ENCODE measurements at regions not wholly inside any gene's neighbourhood (a gene's known extent, or its start where the extent isn't known, plus 50 kb on each side); places are given as distances from the start of the nearest gene placed in this dataset.

GRCh38 chr1:192261476-192261875, 55.3 kb upstream of the RGS21 start:
- no peak for TF ChIP-seq CTCF (optimal IDR thresholded peaks at IDR 0.05 in 1 of 3, IDR thresholded peaks at IDR 0.05 in 1 of 3, conservative IDR thresholded peaks at IDR 0.05 in 1 of 3; ENCODE audit: extremely low read depth in 1 of 3, insufficient read depth in 2 of 3, low read length in 3 of 3)
- no peak for TF ChIP-seq EZH2 (IDR thresholded peaks at IDR 0.05; ENCODE audit: low read length)
